ENCODE measurements at regions not wholly inside any gene's neighbourhood (a gene's known extent, or its start where the extent isn't known, plus 50 kb on each side); places are given as distances from the start of the nearest gene placed in this dataset.

DNA sequence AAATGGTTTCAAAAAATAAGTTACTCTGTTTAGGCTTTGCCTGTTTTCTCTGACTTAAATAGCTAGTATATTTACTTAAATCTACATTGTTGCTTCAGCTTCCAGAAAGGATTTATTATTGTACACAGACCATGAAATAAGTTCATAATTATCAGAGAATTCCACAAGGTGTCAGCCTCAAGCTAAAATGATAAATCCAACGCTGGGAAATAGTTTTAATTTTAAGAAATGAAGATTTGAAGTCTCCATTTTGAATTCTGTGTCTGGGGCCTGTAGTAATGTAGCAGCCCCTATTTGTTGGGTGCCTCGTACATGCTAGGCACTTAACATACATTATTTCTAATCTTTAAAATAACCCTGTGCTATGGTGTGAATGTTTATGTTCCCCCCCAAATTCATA, 92.6 kb upstream of the KCNMB2 start:
- TF ChIP-seq, protein P1, sequence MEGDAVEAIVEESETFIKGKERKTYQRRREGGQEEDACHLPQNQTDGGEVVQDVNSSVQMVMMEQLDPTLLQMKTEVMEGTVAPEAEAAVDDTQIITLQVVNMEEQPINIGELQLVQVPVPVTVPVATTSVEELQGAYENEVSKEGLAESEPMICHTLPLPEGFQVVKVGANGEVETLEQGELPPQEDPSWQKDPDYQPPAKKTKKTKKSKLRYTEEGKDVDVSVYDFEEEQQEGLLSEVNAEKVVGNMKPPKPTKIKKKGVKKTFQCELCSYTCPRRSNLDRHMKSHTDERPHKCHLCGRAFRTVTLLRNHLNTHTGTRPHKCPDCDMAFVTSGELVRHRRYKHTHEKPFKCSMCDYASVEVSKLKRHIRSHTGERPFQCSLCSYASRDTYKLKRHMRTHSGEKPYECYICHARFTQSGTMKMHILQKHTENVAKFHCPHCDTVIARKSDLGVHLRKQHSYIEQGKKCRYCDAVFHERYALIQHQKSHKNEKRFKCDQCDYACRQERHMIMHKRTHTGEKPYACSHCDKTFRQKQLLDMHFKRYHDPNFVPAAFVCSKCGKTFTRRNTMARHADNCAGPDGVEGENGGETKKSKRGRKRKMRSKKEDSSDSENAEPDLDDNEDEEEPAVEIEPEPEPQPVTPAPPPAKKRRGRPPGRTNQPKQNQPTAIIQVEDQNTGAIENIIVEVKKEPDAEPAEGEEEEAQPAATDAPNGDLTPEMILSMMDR (conservative IDR thresholded peaks at IDR 0.05; ENCODE audit: low read length) = peak; percentile 24
- TF ChIP-seq EZH2phosphoT487 (IDR thresholded peaks at IDR 0.05; ENCODE audit: borderline replicate concordance) = no peak

All from Loucy (cell line).